Parathyroid adenoma (tissue), 2 donors: ENCODE measurements at regions not wholly inside any gene's neighbourhood (a gene's known extent, or its start where the extent isn't known, plus 50 kb on each side); places are given as distances from the start of the nearest gene placed in this dataset.

ENCODE experiments used
- H2AFZ ChIP-seq: fragments of 300-600 bp; sonication (generic); one replicate; pipeline ENCODE4 v1.7.0; 2017; ENCODE audit warnings: antibody characterized with exemption, mild to moderate bottlenecking
- H3K27ac ChIP-seq: fragments of 300-600 bp; sonication (generic); one replicate; pipeline ENCODE4 v1.7.0; 2017
- H3K27me3 ChIP-seq: fragments of 300-600 bp; sonication (generic); one replicate; pipeline ENCODE4 v1.7.0; 2017; ENCODE audit warnings: low read length; ENCODE audit not compliant: control insufficient read depth, insufficient read depth
- H3K36me3 ChIP-seq: fragments of 300-600 bp; sonication (generic); one replicate; pipeline ENCODE4 v1.7.0; 2017; ENCODE audit warnings: low read length; ENCODE audit not compliant: control insufficient read depth, insufficient read depth
- H3K4me1 ChIP-seq: fragments of 300-600 bp; sonication (generic); one replicate; pipeline ENCODE4 v1.7.0; 2017; ENCODE audit warnings: control low read depth
- H3K4me2 ChIP-seq: fragments of 300-600 bp; sonication (generic); one replicate; pipeline ENCODE4 v1.7.0; 2017; ENCODE audit warnings: low read length
- H3K4me3 ChIP-seq: fragments of 300-600 bp; sonication (generic); one replicate; pipeline ENCODE4 v1.7.0; 2017; ENCODE audit warnings: low read depth, low read length
- H3K79me2 ChIP-seq: fragments of 300-600 bp; sonication (generic); one replicate; pipeline ENCODE4 v1.7.0; 2017; ENCODE audit warnings: control low read depth
- H3K9ac ChIP-seq: fragments of 300-600 bp; sonication (generic); one replicate; pipeline ENCODE4 v1.7.0; 2017; ENCODE audit warnings: mild to moderate bottlenecking
- H3K9me3 ChIP-seq: fragments of 300-600 bp; sonication (generic); one replicate; pipeline ENCODE4 v1.7.0; 2017; ENCODE audit warnings: low read length; ENCODE audit not compliant: control insufficient read depth
- TF ChIP-seq, protein P1 (sequence below): fragments of 300-600 bp; sonication (generic); IDR thresholded peaks from one replicate; pipeline ENCODE4 v1.7.0; 2017; ENCODE audit warnings: antibody characterized with exemption, mild to moderate bottlenecking
- donor health status: primary hyperparathyroidism.

DNA sequence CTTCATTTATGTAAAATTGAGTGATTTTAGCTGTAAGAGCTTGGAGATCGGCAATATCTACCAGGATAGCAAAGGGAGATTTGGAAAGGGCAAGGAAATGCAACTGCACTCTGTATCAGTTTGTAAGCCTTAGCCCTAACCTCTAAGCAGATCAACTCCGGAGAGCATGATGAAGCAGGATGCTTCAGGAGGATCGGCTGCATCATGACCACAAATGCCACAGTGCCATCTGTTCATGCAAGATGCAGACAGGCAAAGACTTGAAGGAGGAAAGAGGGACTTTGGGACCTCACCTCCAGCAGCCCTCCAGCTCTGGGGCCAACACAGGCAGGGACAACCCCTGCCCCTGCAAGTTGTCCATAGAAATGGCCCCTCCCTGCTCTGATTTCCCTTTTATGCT lies 377.6 kb upstream of the GATB start:
- no peaks in the 10 kb centered on the region for H3K27me3 ChIP-seq
- H3K4me3 ChIP-seq, result no peak overlapping the region
- no peaks in the 10 kb centered on the region for H3K79me2 ChIP-seq
- no peak overlapping the region for H3K4me2 ChIP-seq
- no peak overlapping the region for H2AFZ ChIP-seq
- TF ChIP-seq, protein P1, sequence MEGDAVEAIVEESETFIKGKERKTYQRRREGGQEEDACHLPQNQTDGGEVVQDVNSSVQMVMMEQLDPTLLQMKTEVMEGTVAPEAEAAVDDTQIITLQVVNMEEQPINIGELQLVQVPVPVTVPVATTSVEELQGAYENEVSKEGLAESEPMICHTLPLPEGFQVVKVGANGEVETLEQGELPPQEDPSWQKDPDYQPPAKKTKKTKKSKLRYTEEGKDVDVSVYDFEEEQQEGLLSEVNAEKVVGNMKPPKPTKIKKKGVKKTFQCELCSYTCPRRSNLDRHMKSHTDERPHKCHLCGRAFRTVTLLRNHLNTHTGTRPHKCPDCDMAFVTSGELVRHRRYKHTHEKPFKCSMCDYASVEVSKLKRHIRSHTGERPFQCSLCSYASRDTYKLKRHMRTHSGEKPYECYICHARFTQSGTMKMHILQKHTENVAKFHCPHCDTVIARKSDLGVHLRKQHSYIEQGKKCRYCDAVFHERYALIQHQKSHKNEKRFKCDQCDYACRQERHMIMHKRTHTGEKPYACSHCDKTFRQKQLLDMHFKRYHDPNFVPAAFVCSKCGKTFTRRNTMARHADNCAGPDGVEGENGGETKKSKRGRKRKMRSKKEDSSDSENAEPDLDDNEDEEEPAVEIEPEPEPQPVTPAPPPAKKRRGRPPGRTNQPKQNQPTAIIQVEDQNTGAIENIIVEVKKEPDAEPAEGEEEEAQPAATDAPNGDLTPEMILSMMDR, result no peak
- H3K4me1 ChIP-seq, result no peaks in the 10 kb centered on the region
- no peaks in the 10 kb centered on the region for H3K9me3 ChIP-seq
- H3K36me3 ChIP-seq, result no peaks in the 10 kb centered on the region
- no peak overlapping the region for H3K9ac ChIP-seq
- H3K27ac ChIP-seq, result no peak overlapping the region

GRCh38 chr4:152132776-152133175 lies 372.0 kb upstream of the GATB start:
- H3K9me3 ChIP-seq, result no peaks in the 10 kb centered on the region
- H2AFZ ChIP-seq, result no peak overlapping the region
- TF ChIP-seq, protein P1, result no peak
- H3K4me1 ChIP-seq, result no peaks in the 10 kb centered on the region
- H3K9ac ChIP-seq, result no peak overlapping the region
- no peak overlapping the region for H3K4me3 ChIP-seq
- H3K27ac ChIP-seq, result no peak overlapping the region
- no peaks in the 10 kb centered on the region for H3K27me3 ChIP-seq
- H3K36me3 ChIP-seq, result no peaks in the 10 kb centered on the region
- no peaks in the 10 kb centered on the region for H3K79me2 ChIP-seq
- no peak overlapping the region for H3K4me2 ChIP-seq

GRCh38 chr4:152128356-152128755 lies 367.5 kb upstream of the GATB start:
- no peaks in the 10 kb centered on the region for H3K4me1 ChIP-seq
- H3K27ac ChIP-seq, result no peak overlapping the region
- H3K36me3 ChIP-seq, result no peaks in the 10 kb centered on the region
- H3K4me2 ChIP-seq, result no peak overlapping the region
- H3K79me2 ChIP-seq, result no peaks in the 10 kb centered on the region
- H2AFZ ChIP-seq, result no peak overlapping the region
- H3K9me3 ChIP-seq, result no peaks in the 10 kb centered on the region
- H3K9ac ChIP-seq, result no peak overlapping the region
- no peak overlapping the region for H3K4me3 ChIP-seq
- TF ChIP-seq, protein P1, result no peak
- H3K27me3 ChIP-seq, result no peaks in the 10 kb centered on the region

DNA sequence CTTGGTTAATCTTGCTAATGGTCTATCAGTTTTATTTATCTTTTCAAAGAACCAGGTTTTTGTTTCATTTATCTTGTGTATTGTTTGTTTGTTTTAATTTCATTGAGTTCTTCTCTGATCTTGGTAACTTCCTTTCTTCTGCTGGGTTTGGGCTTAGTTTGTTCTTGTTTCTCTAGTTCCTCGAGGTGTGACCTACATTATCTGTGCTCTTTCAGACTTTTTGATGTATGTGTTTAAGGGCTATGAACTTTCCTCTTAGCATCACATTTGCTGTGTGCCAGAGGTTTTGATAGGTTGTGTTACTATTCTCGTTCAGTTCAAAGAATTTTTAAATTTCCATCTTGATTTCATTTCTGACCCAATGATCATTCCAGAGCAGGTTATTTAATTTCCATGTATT lies 365.4 kb upstream of the GATB start:
- no peaks in the 10 kb centered on the region for H3K79me2 ChIP-seq
- no peaks in the 10 kb centered on the region for H3K36me3 ChIP-seq
- TF ChIP-seq, protein P1, result no peak
- no peak overlapping the region for H3K4me3 ChIP-seq
- H3K4me2 ChIP-seq, result no peak overlapping the region
- H3K4me1 ChIP-seq, result no peaks in the 10 kb centered on the region
- no peak overlapping the region for H3K27ac ChIP-seq
- no peaks in the 10 kb centered on the region for H3K27me3 ChIP-seq
- no peaks in the 10 kb centered on the region for H3K9me3 ChIP-seq
- no peak overlapping the region for H3K9ac ChIP-seq
- no peak overlapping the region for H2AFZ ChIP-seq

GRCh38 chr4:152118819-152119553 lies 358.2 kb upstream of the GATB start:
- Histone ChIP-seq H3K27ac (no peak overlapping the region), H3K4me3 (no peak overlapping the region)
- TF ChIP-seq, protein P1, result no peak

More at GRCh38 chr4:152118819-152119553, 358.2 kb upstream of the GATB start:
- H3K36me3 ChIP-seq, result no peaks in the 10 kb centered on the region
- no peaks in the 10 kb centered on the region for H3K9me3 ChIP-seq
- no peak overlapping the region for H2AFZ ChIP-seq
- H3K9ac ChIP-seq, result no peak overlapping the region
- no peaks in the 10 kb centered on the region for H3K27me3 ChIP-seq
- H3K4me1 ChIP-seq, result no peaks in the 10 kb centered on the region
- H3K4me2 ChIP-seq, result no peak overlapping the region
- no peaks in the 10 kb centered on the region for H3K79me2 ChIP-seq
